ENCODE measurements at regions not wholly inside any gene's neighbourhood (a gene's known extent, or its start where the extent isn't known, plus 50 kb on each side); places are given as distances from the start of the nearest gene placed in this dataset.

- H4K20me1 ChIP-seq (ENCODE audit: low read depth, low read length), result no peaks in the 10 kb centered on the region
- H3K9ac ChIP-seq (ENCODE audit: low read length), result no peak overlapping the region
- H3K9me3 ChIP-seq (ENCODE audit: insufficient read depth, low read length), result no peaks in the 10 kb centered on the region
- no peak overlapping the region for H3K4me2 ChIP-seq (ENCODE audit: low read depth, low read length, poor library complexity, severe bottlenecking)
- H3K36me3 ChIP-seq (ENCODE audit: low read length), result no peaks in the 10 kb centered on the region
- no peaks in the 10 kb centered on the region for H3K79me2 ChIP-seq (ENCODE audit: insufficient read depth, low read length)
- no peak overlapping the region for H2AFZ ChIP-seq (ENCODE audit: low read depth, low read length, severe bottlenecking)
- TF ChIP-seq CTCF (IDR thresholded peaks at IDR 0.05; ENCODE audit: insufficient read depth, low read length, poor library complexity, severe bottlenecking) (no peak), EZH2phosphoT487 (conservative IDR thresholded peaks at IDR 0.05; ENCODE audit: low read length) (no peak)
- H3K27me3 ChIP-seq (ENCODE audit: low read length), result no peaks in the 10 kb centered on the region
- no peaks in the 10 kb centered on the region for H3F3A ChIP-seq (ENCODE audit: insufficient read depth)
- no peak overlapping the region for H3K4me3 ChIP-seq (ENCODE audit: insufficient read depth, low read length, poor library complexity, severe bottlenecking)
- H3K27ac ChIP-seq (ENCODE audit: low read depth, low read length), result no peak overlapping the region
- no peaks in the 10 kb centered on the region for H3K9me2 ChIP-seq (replicated peaks; ENCODE audit: insufficient read depth, low read length)
These were observed 171.1 kb downstream of the DMRT2 start for GRCh38 chr9:1221298-1221697.

GRCh38 chr9:1222511-1222910, 172.4 kb downstream of the DMRT2 start:
- Histone ChIP-seq H2AFZ (ENCODE audit: low read depth, low read length, severe bottlenecking) (no peak overlapping the region), H3K27me3 (ENCODE audit: low read length) (no peaks in the 10 kb centered on the region), H3K36me3 (ENCODE audit: low read length) (no peaks in the 10 kb centered on the region), H3K27ac (ENCODE audit: low read depth, low read length) (no peak overlapping the region), H4K20me1 (ENCODE audit: low read depth, low read length) (no peaks in the 10 kb centered on the region), H3K79me2 (ENCODE audit: insufficient read depth, low read length) (no peaks in the 10 kb centered on the region), H3K9me3 (ENCODE audit: insufficient read depth, low read length) (no peaks in the 10 kb centered on the region), H3K9me2 (replicated peaks; ENCODE audit: insufficient read depth, low read length) (no peaks in the 10 kb centered on the region), H3F3A (ENCODE audit: insufficient read depth) (no peaks in the 10 kb centered on the region), H3K9ac (ENCODE audit: low read length) (no peak overlapping the region), H3K4me2 (ENCODE audit: low read depth, low read length, poor library complexity, severe bottlenecking) (no peak overlapping the region), H3K4me3 (ENCODE audit: insufficient read depth, low read length, poor library complexity, severe bottlenecking) (no peak overlapping the region)
- no peak for TF ChIP-seq EZH2phosphoT487 (conservative IDR thresholded peaks at IDR 0.05; ENCODE audit: low read length)

DNA sequence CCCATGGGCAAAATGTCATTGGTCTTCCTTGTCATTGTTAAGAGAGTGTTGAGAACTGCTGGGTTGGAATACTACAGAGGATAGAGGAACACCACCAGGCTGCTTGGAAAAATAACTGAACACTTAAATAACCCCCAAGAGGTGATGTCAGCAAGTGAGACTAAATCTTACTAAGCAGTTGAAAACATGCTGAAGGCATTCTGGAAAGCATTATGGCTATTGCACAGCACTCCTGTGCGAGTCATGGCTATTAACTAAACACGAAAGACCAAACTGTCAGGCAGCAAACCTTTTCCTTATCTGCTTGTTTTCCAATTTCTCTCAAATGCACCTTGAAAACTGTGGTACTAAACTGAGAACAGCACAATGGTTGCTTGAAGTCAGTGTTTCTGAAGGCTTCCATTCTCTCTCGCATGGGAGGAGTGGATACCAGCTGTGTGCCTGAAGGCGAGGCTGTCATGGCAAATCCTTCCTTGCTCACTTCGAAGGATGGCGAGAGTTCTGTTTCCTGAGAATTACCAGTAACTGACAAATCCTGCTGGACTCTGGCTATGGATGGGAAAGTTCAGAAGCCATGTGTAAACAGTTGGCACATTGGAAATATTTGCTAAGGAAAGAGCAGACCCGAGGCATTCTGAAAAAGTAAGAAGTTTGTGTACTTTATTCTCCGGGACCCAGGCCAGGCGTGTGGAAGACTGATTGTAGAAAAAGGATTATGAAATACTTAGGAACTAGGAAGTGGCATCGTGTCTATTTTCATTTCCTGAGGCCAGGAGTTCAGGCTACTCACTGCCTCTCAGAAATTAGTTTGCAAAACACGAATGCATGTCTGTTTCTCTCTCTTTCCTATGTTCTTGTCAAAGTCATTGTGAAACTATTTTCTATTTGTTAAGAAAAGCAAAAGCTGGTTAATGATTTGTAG, 182.1 kb downstream of the DMRT2 start:
- Histone ChIP-seq H2AFZ (ENCODE audit: low read depth, low read length, severe bottlenecking) (no peak overlapping the region), H3K36me3 (ENCODE audit: low read length) (no peaks in the 10 kb centered on the region), H3K4me3 (ENCODE audit: insufficient read depth, low read length, poor library complexity, severe bottlenecking) (no peak overlapping the region), H3K79me2 (ENCODE audit: insufficient read depth, low read length) (no peaks in the 10 kb centered on the region), H3K4me2 (ENCODE audit: low read depth, low read length, poor library complexity, severe bottlenecking) (no peak overlapping the region), H3K9ac (ENCODE audit: low read length) (no peak overlapping the region), H3K27ac (ENCODE audit: low read depth, low read length) (no peak overlapping the region), H3K9me3 (ENCODE audit: insufficient read depth, low read length) (no peaks in the 10 kb centered on the region), H3K27me3 (ENCODE audit: low read length) (no peaks in the 10 kb centered on the region), H4K20me1 (ENCODE audit: low read depth, low read length) (no peaks in the 10 kb centered on the region), H3K9me2 (replicated peaks; ENCODE audit: insufficient read depth, low read length) (no peaks in the 10 kb centered on the region), H3F3A (ENCODE audit: insufficient read depth) (no peaks in the 10 kb centered on the region)
- TF ChIP-seq CTCF (IDR thresholded peaks at IDR 0.05; ENCODE audit: insufficient read depth, low read length, poor library complexity, severe bottlenecking) (no peak), EZH2phosphoT487 (conservative IDR thresholded peaks at IDR 0.05; ENCODE audit: low read length) (no peak)

DNA sequence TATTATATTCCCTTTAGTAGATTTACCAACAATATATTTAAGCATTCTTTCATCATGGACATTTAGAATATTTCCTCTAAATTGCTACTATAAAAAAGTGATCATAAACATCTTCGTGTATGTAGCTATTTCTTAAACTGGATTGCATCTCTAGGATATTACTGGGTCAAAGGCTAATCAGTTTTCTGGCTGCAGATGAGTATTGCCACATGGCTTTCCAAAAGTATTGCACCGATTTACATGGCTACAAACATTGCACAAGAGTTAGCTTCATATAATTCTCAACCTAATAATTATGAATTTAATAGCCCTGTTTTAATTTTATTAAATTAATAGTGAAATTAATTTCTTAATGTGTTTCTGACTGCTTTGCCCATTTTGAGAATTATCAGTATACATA, 183.4 kb downstream of the DMRT2 start:
- H4K20me1 ChIP-seq (ENCODE audit: low read depth, low read length), result no peaks in the 10 kb centered on the region
- no peak overlapping the region for H3K9ac ChIP-seq (ENCODE audit: low read length)

More for the DNA sequence above, 183.4 kb downstream of the DMRT2 start:
- no peaks in the 10 kb centered on the region for H3K79me2 ChIP-seq (ENCODE audit: insufficient read depth, low read length)
- no peak overlapping the region for H3K4me3 ChIP-seq (ENCODE audit: insufficient read depth, low read length, poor library complexity, severe bottlenecking)
- no peaks in the 10 kb centered on the region for H3K9me3 ChIP-seq (ENCODE audit: insufficient read depth, low read length)
- no peak overlapping the region for H2AFZ ChIP-seq (ENCODE audit: low read depth, low read length, severe bottlenecking)
- no peaks in the 10 kb centered on the region for H3K9me2 ChIP-seq (replicated peaks; ENCODE audit: insufficient read depth, low read length)
- no peak overlapping the region for H3K27ac ChIP-seq (ENCODE audit: low read depth, low read length)
- no peaks in the 10 kb centered on the region for H3F3A ChIP-seq (ENCODE audit: insufficient read depth)
- no peaks in the 10 kb centered on the region for H3K36me3 ChIP-seq (ENCODE audit: low read length)
- TF ChIP-seq CTCF (IDR thresholded peaks at IDR 0.05; ENCODE audit: insufficient read depth, low read length, poor library complexity, severe bottlenecking), result no peak
- no peak for TF ChIP-seq EZH2phosphoT487 (conservative IDR thresholded peaks at IDR 0.05; ENCODE audit: low read length)
- H3K4me2 ChIP-seq (ENCODE audit: low read depth, low read length, poor library complexity, severe bottlenecking), result no peak overlapping the region
- no peaks in the 10 kb centered on the region for H3K27me3 ChIP-seq (ENCODE audit: low read length)
